Epithelial cell of esophagus (primary cell): ENCODE measurements at regions not wholly inside any gene's neighbourhood (a gene's known extent, or its start where the extent isn't known, plus 50 kb on each side); places are given as distances from the start of the nearest gene placed in this dataset.
A peak's percentile ranks its signal among the peaks of the same experiment; 100 is the strongest.

Experiments
- DNase-seq: peaks from one replicate; pipeline ENCODE4 v3.0.0; 2010; ENCODE audit warnings: low read depth
- H3K4me3 ChIP-seq: 2 replicates; pipeline ENCODE4 v1.5.1; 2011; ENCODE audit warnings: mild to moderate bottlenecking, low read length, control low read depth
- TF ChIP-seq, protein P1 (sequence below): IDR thresholded peaks from 2 replicates; pipeline ENCODE4 v1.5.1; 2011; ENCODE audit warnings: low read depth, mild to moderate bottlenecking, low read length, control low read depth, inconsistent platforms; ENCODE audit not compliant: insufficient read depth; ENCODE audit errors: missing control alignments

DNA sequence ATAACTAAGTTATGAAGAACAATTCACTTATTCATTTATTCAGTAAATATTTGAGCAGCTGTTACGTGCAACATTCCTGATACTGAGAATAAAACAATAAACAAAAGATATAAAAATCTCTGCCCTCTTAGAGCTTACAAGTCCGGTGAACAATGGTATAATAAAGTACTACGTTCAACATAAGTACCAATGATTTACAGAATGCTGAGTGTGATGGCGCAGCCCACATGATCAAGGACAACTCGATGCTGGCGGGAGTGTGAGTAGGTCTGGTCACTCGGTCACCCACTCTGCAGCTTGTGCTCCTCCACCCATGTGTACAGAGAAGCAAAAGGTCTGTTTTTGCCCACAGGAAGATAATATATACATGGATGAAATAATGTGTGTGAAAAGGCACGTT lies 254.3 kb downstream of the BCL11A start:
- DNase-seq: no peak
- H3K4me3 ChIP-seq: no peak overlapping the region
- TF ChIP-seq, protein P1, sequence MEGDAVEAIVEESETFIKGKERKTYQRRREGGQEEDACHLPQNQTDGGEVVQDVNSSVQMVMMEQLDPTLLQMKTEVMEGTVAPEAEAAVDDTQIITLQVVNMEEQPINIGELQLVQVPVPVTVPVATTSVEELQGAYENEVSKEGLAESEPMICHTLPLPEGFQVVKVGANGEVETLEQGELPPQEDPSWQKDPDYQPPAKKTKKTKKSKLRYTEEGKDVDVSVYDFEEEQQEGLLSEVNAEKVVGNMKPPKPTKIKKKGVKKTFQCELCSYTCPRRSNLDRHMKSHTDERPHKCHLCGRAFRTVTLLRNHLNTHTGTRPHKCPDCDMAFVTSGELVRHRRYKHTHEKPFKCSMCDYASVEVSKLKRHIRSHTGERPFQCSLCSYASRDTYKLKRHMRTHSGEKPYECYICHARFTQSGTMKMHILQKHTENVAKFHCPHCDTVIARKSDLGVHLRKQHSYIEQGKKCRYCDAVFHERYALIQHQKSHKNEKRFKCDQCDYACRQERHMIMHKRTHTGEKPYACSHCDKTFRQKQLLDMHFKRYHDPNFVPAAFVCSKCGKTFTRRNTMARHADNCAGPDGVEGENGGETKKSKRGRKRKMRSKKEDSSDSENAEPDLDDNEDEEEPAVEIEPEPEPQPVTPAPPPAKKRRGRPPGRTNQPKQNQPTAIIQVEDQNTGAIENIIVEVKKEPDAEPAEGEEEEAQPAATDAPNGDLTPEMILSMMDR: no peak

DNA sequence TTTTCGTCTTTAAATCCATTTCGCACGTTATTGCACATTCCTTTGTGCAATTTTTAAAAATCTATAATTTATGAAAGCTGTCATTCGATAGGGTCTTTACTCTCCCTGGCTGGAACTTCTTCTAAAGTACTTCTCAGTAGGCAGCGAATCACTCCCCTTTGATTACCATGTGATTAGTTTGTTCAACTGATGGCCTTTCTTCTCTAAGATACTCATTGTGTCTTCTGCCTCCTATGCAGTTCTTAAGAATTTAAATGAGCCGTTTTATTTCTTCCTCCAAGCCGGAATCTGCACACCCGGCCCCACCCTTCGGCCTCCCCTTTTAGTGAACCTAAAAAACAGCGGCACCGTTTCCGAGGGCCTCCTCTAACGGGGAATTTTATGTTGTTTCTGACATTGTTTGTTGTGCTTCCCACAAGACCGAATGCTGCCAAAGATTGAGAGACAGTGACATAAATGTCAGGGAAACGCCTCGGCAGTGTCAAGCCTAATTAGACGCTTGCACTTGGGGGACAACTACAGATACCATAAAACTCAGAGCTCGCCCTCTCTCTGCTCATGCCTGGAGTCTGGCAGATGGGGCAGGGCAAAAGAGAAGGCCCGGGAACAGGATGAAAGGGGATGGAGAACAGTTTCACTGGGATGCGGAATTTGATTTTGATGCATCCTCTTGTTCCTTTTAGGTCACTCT lies 255.3 kb downstream of the BCL11A start:
- TF ChIP-seq, protein P1: no peak
- DNase-seq: no peak
- no peak overlapping the region for H3K4me3 ChIP-seq

DNA sequence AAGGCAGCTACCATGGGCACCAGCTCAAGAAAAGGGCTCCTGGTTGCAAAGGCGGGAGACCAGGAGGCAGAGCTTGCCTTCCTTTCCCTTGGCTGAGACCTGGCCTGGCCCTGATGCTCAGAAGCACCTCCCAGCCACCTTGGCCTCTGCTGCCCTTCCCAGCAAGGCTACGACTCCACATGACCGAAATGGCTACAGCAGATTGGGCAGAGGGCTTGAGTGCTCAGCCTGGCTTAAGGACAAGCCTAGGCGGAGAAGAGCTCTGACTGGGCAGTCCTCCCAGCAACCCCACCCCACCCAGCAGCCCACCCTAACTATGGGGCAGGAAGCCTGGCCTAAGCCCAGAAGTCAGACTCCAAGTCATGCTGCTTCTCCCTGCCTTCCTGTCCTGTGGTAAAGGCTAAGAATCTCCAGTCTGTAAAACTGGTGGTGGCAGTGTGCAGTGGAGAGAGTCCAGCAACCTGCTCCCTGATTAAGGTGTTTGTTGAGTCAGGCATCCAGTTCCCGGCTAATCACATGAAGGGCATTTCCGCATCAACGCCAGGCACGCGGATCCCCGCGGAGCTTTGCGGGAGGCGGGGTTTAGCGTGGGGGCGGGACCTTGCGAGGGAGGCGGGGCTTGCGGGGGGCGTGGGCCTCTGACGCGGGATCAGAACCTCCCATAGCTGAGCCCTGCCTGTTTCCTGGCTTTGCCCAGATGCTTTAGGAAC lies 256.0 kb downstream of the BCL11A start:
- no peak overlapping the region for H3K4me3 ChIP-seq
- TF ChIP-seq, protein P1: no peak
- DNase-seq: peak; percentile 24

DNA sequence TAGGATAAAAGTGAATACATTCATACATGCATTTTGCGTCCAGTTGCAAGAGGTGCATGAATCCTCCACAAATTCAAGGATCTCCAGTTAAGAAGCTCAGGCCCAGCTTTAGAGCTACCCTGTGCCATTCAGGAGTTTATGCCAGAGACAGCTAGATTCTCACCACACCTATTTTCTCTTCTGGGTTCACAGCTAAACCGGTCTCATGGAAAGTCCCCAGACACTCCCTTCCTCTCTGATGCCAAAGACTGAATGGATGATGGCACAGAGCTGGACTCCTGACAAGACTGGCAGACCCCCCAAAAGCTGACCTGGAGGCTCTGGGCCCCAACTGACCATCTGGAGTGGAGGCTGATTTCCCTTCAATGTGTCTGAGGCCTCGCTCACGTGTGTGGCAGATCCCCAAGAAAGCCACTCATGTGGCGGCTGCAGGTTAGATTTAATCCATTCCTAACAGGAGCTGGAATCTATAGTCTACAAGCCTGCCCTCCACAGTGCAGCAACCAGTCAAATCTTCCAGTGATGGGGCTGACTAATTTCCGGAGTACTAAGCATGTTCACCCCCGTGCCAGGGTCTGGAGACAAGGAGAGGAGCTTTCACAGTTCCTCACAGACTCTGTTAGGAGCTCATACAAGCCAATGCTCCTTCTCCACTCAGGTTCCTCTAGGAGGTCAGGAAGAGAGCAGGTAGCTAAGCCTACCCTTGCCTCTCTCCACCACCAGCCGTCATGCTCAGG lies 257.1 kb downstream of the BCL11A start:
- DNase-seq: peak; percentile 52

DNA sequence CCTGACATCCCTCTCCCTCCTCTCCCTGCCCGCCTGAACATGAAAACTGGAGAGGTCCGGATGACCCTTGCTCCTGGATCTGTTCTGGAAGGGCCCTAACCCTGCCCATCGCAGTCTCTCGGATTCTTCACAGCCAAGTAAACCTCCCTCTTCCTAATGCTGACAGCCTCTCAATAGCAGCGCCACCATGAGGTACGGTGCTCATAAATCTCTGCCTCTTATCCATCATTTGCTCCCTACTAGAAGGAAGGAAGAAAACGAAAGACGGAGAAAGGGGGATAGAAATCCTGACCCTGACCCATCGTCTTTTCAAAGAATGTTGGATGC lies 257.9 kb downstream of the BCL11A start:
- TF ChIP-seq, protein P1: no peak
- H3K4me3 ChIP-seq: no peak overlapping the region
- no peak for DNase-seq

More for the DNA sequence above, 257.1 kb downstream of the BCL11A start:
- H3K4me3 ChIP-seq: no peak overlapping the region
- TF ChIP-seq, protein P1: no peak

DNA sequence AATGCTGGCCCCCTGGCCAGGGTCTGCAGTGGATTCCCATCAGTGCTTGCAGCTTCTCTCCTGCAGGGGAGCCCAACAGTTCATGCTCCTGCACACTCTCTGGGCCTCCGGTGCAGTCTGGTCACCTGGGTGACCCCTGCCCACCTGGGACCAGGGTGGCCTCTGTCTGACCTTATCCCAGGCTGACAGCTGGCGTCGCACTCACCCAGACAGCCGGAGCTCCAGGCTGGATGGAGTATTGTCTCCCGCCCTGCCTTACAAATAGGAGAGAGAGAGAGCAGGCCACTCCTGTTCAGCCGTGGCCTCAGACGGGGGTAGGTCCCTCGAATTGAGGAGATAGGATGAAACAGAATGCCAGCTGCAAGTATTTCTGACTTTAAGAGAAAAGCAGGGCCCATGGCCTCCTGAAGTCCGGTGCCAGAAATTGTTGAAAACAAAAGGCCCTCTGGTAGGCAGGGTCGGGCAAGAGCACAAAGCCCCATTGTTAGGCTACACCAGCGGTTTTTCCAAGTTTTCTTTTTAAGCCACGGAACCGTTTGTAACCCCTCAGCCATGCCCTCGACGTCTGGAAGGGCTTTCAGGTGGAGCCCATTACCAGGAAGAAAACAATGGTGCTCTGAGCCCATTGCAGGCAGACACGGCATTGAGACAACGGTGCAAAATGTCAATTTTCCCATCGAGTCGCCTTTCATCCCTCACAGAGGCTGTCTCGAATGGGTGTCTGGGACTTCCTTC lies 258.4 kb downstream of the BCL11A start:
- no peak overlapping the region for H3K4me3 ChIP-seq
- TF ChIP-seq, protein P1: no peak
- no peak for DNase-seq
